ENCODE measurements at regions not wholly inside any gene's neighbourhood (a gene's known extent, or its start where the extent isn't known, plus 50 kb on each side); places are given as distances from the start of the nearest gene placed in this dataset.

DNA sequence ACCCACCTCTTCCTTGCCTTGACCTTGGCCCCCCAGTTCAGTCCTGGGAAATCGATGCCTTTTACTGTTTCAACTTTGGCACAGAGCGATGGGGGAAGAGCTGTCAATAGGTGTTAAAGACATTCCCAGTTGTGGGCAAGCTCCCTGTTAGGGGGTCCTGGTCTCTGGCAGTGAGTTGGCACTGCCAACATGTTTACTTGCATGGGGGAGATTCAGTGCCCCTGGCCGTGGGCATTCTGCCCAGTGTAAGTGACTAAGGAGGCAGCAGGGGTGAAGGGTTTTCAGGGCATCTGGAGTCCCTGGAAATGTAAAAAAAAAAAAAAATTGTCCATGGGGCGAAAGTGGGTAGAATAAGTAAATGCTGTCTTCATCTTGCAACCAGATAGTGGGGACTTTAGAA lies 407.0 kb downstream of the PTPRU start:
- TF ChIP-seq, protein P1, sequence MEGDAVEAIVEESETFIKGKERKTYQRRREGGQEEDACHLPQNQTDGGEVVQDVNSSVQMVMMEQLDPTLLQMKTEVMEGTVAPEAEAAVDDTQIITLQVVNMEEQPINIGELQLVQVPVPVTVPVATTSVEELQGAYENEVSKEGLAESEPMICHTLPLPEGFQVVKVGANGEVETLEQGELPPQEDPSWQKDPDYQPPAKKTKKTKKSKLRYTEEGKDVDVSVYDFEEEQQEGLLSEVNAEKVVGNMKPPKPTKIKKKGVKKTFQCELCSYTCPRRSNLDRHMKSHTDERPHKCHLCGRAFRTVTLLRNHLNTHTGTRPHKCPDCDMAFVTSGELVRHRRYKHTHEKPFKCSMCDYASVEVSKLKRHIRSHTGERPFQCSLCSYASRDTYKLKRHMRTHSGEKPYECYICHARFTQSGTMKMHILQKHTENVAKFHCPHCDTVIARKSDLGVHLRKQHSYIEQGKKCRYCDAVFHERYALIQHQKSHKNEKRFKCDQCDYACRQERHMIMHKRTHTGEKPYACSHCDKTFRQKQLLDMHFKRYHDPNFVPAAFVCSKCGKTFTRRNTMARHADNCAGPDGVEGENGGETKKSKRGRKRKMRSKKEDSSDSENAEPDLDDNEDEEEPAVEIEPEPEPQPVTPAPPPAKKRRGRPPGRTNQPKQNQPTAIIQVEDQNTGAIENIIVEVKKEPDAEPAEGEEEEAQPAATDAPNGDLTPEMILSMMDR (conservative IDR thresholded peaks at IDR 0.05; ENCODE audit: low read depth): no peak
- no peak for DNase-seq (ENCODE audit: low spot score)
- POLR2A ChIA-PET (ENCODE audit: low non-redundant PET): no interaction called here
- CTCF ChIA-PET: no interaction called here
- no peak overlapping the region for H3K27ac ChIP-seq

DNA sequence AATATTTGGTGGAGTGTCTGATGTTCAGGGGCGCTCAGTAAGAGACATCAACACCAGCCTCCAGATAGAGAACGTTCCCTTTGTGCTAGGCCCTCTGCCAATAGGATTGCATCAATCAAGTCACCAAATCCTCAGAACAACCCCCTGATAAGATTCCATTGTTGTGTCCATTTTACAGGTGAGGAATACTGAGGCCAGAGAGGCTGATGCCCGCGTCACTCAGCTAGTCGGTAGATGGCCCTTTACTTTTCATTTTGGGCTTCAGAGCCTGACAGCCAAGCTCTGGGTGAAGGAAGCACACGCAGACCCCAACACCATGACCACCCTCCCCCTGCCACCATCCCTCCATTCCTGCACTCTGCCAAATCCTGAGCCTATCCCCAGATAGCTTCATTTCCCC lies 406.2 kb downstream of the PTPRU start:
- DNase-seq (ENCODE audit: low spot score): no peak
- ChIA-PET POLR2A (ENCODE audit: low non-redundant PET) (no interaction called here), CTCF (interaction anchor here (0.5 kb wide), 1 partner anchor 216 kb away, joined by 3 read pairs; no protein-coding TSS in a partner anchor)
- no peak overlapping the region for H3K27ac ChIP-seq
- TF ChIP-seq, protein P1 (conservative IDR thresholded peaks at IDR 0.05; ENCODE audit: low read depth): no peak

DNA sequence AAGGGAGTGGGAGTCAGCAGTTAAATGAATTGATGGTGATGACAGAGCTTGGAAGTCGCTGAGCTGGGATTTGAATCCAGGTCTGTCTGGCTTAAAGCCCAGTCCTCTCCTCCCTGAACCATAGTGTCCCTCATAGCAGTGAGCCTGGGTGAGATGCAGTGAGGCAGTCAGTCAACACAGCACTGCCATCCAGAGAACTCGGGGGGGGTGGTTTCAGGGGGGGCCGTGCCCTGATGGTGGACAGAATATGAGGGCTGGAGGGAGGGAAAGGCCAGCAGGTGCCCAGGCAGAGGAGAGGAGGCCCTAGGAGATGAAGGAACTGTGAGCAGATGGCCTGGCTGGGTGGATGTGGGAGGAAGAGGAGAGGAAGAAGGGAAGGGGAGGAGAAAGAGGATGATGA lies 405.6 kb downstream of the PTPRU start:
- TF ChIP-seq, protein P1 (conservative IDR thresholded peaks at IDR 0.05; ENCODE audit: low read depth): no peak
- ChIA-PET CTCF (interaction anchor here (0.5 to 0.6 kb wide), 2 partner anchors 217 to 655 kb away, joined by 3 read pairs; no protein-coding TSS in a partner anchor), POLR2A (ENCODE audit: low non-redundant PET) (no interaction called here)

DNA sequence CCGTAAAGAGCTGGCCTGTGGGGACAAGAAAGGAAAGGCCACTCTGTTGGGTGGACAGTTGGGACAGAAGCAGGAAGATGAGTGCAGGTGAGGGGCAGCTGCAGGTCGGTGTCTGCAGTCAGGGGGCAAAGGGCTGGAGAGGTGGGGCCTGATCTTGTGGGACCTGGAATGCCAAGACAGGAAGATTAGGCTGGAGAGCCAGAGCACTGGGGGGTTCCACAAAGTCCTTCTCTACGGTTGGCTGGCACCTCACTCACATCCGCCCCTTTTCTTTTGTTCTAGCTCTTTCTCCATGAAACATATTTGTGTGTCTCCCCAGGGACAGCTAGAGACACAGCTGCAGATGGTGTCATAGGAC lies 404.1 kb downstream of the PTPRU start:
- POLR2A ChIA-PET (ENCODE audit: low non-redundant PET): no interaction called here
- H3K27ac ChIP-seq: no peak overlapping the region
- DNase-seq (ENCODE audit: low spot score): no peak
- TF ChIP-seq, protein P1 (conservative IDR thresholded peaks at IDR 0.05; ENCODE audit: low read depth): no peak
- CTCF ChIA-PET: interaction anchor here (0.5 to 0.6 kb wide), 2 partner anchors 34 to 710 kb away, joined by 3 read pairs; no protein-coding TSS in a partner anchor

More for the DNA sequence above, 405.6 kb downstream of the PTPRU start:
- no peak overlapping the region for H3K27ac ChIP-seq
- DNase-seq (ENCODE audit: low spot score): no peak

DNA sequence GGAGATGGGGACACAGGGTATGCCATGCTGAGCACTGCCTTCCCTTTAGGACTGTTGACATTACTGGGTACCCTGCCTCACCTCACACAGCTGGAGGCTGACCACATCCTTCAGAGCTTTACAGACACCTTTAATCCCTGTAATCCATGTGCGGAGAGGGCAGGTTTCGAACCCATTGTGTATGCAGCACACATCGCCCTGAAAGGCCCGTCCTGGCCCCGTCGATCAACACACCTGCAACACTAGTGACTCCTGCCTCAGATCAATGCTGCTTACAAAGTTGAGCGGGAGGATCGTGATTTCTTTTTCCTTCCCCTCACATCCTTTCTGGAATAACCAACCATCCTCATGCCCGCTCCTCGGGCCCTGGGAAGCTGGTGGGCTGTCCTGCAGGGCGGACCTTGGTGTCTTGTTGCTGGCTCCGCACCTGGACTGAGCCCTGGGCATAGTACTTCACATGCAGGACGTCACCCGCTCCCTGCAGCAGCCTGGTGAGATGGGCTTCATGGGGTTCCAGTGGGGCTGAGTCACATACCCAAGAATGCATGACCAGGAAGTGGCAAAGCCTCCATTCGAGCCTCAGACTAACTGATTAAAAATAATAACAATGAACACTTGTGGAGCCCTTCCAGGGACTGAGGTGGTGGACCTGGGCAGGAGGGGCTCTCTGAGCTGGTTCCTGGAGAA lies 403.6 kb downstream of the PTPRU start:
- peak; percentile 54 for DNase-seq (ENCODE audit: low spot score)
- CTCF ChIA-PET: interaction anchor here (0.5 kb wide), 1 partner anchor 34 kb away, joined by 3 read pairs; no protein-coding TSS in a partner anchor
- no peak overlapping the region for H3K27ac ChIP-seq
- TF ChIP-seq, protein P1 (conservative IDR thresholded peaks at IDR 0.05; ENCODE audit: low read depth): no peak
- POLR2A ChIA-PET (ENCODE audit: low non-redundant PET): no interaction called here

DNA sequence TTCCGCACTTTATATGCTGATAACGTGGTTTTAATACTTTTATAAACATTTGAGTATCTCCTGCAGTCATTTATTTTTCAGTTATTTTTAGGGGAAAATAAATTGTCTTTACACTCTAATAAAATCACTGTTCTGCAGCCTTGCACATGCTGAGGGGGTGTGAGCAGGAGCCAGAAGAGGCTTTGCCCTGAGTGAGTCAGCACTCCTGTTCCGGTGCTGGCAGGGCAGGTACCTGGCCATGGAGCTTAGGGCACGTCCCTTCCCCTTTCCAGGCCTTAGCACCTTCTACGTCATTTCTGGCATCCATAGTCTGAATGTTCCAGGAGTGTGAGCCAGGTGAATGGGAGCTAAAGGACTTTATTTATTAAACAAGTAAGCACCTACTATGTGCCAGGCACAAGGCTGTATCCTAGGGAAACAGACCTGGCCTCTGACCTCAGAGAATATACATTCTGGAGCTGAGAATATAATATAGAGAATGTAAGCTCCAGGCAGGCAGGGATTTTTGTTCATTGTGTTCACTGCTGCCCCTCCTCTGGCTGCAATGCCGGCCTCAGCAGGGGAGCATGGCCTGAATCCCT lies 402.9 kb downstream of the PTPRU start:
- H3K27ac ChIP-seq: no peak overlapping the region
- POLR2A ChIA-PET (ENCODE audit: low non-redundant PET): no interaction called here
- peak; percentile 77 for DNase-seq (ENCODE audit: low spot score)
- CTCF ChIA-PET: no interaction called here
- TF ChIP-seq, protein P1 (conservative IDR thresholded peaks at IDR 0.05; ENCODE audit: low read depth): no peak

All from RWPE1 (cell line).